HG02870 (cell line): ENCODE measurements at regions not wholly inside any gene's neighbourhood (a gene's known extent, or its start where the extent isn't known, plus 50 kb on each side); places are given as distances from the start of the nearest gene placed in this dataset.

ENCODE experiments used
- ATAC-seq: cut with Tn5 transposase; IDR thresholded peaks from one replicate; pipeline ENCODE4 v1.9.1; 2021; ENCODE audit warnings: mild to moderate bottlenecking, moderate library complexity; ENCODE audit not compliant: unreplicated experiment

- ATAC-seq = no peak
These were observed 222.2 kb downstream of the PPARGC1A start for GRCh38 chr4:23667659-23668058.

GRCh38 chr4:23660865-23661264 is 229.0 kb downstream of the PPARGC1A start:
- ATAC-seq = no peak

GRCh38 chr4:23654791-23655190 is 235.1 kb downstream of the PPARGC1A start:
- no peak for ATAC-seq

- ATAC-seq = no peak
These were observed 240.8 kb downstream of the PPARGC1A start for GRCh38 chr4:23648854-23649596.

GRCh38 chr4:23635468-23635867 is 254.4 kb downstream of the PPARGC1A start:
- no peak for ATAC-seq

- no peak for ATAC-seq
These were observed 258.4 kb downstream of the PPARGC1A start for GRCh38 chr4:23631255-23631950.

GRCh38 chr4:23630110-23630509 is 259.7 kb downstream of the PPARGC1A start:
- no peak for ATAC-seq

- no peak for ATAC-seq
These were observed 260.4 kb downstream of the PPARGC1A start for GRCh38 chr4:23629421-23629820.

GRCh38 chr4:23614284-23614892 is 275.5 kb downstream of the PPARGC1A start:
- ATAC-seq = no peak

GRCh38 chr4:23613782-23614181 is 276.1 kb downstream of the PPARGC1A start:
- no peak for ATAC-seq

GRCh38 chr4:23602720-23603119 is 287.1 kb downstream of the PPARGC1A start:
- ATAC-seq = no peak

- no peak for ATAC-seq
These were observed 295.7 kb downstream of the PPARGC1A start for GRCh38 chr4:23594125-23594524.

GRCh38 chr4:23590431-23590830 is 299.4 kb downstream of the PPARGC1A start:
- ATAC-seq = no peak

GRCh38 chr4:23584024-23584423 is 305.8 kb downstream of the PPARGC1A start:
- ATAC-seq = no peak

GRCh38 chr4:23582671-23583070 is 307.2 kb downstream of the PPARGC1A start:
- no peak for ATAC-seq

GRCh38 chr4:23579166-23579565 is 310.7 kb downstream of the PPARGC1A start:
- ATAC-seq = no peak

GRCh38 chr4:23577398-23577797 is 312.4 kb downstream of the PPARGC1A start:
- ATAC-seq = no peak

GRCh38 chr4:23572382-23572781 is 317.5 kb downstream of the PPARGC1A start:
- no peak for ATAC-seq

- ATAC-seq = no peak
These were observed 322.5 kb downstream of the PPARGC1A start for GRCh38 chr4:23567338-23567737.

GRCh38 chr4:23560748-23561147 is 329.1 kb downstream of the PPARGC1A start:
- no peak for ATAC-seq

GRCh38 chr4:23558101-23558500 is 331.7 kb downstream of the PPARGC1A start:
- ATAC-seq = no peak

- ATAC-seq = no peak
These were observed 342.2 kb downstream of the PPARGC1A start for GRCh38 chr4:23547601-23548000.
